HCT116 (cell line): ENCODE measurements at regions not wholly inside any gene's neighbourhood (a gene's known extent, or its start where the extent isn't known, plus 50 kb on each side); places are given as distances from the start of the nearest gene placed in this dataset.

Source experiments
- CTCF ChIP-seq, 3 experiments: fragments of 200-600 bp in 1 of 3; sonication (generic) in 1 of 3; IDR thresholded peaks in 2 of 3; conservative IDR thresholded peaks in 1 of 3; 2 replicates each; pipeline ENCODE4 v1.5.1; 2012 to 2017; ENCODE audit warnings: low read depth in 2 of 3, low read length in 2 of 3, antibody characterized with exemption in 1 of 3, borderline replicate concordance in 1 of 3, control low read depth in 1 of 3, mild to moderate bottlenecking in 1 of 3, mixed read lengths in 1 of 3, mixed run types in 1 of 3, moderate library complexity in 1 of 3; ENCODE audit not compliant: insufficient read depth in 1 of 3
- ELF1 ChIP-seq: IDR thresholded peaks from 2 replicates; pipeline ENCODE4 v1.6.1; 2012; ENCODE audit warnings: low read depth, borderline replicate concordance
- POLR2A ChIP-seq: IDR thresholded peaks from 2 replicates; pipeline ENCODE4 v1.7.0; 2011; ENCODE audit warnings: borderline replicate concordance; ENCODE audit not compliant: insufficient read depth, insufficient read length; ENCODE audit errors: extremely low read depth
- REST ChIP-seq: IDR thresholded peaks from 2 replicates; pipeline ENCODE4 v1.6.1; 2012; ENCODE audit warnings: low read depth
- SP1 ChIP-seq: IDR thresholded peaks from 2 replicates; pipeline ENCODE4 v1.6.1; 2012; ENCODE audit warnings: low read depth

- TF ChIP-seq CTCF (IDR thresholded peaks at IDR 0.05 in 2 of 3, conservative IDR thresholded peaks at IDR 0.05 in 1 of 3; ENCODE audit: borderline replicate concordance in 1 of 3, insufficient read depth in 1 of 3, low read depth in 2 of 3, low read length in 2 of 3): no peak
- TF ChIP-seq SP1: no peak
- TF ChIP-seq POLR2A: no peak
- no peak for TF ChIP-seq ELF1
- no peak for TF ChIP-seq REST
Measured at GRCh38 chr9:116020801-116021200, 132.8 kb upstream of the PAPPA start.
